NCI-H524 treated with DMSO at 0.1 percent for 48 hours (cell line): ENCODE measurements at regions not wholly inside any gene's neighbourhood (a gene's known extent, or its start where the extent isn't known, plus 50 kb on each side); places are given as distances from the start of the nearest gene placed in this dataset.
"Not testable (repeated sequence)": the region's sequence is repeated elsewhere in the genome, so short reads cannot be mapped to it uniquely, and the experiment has no call there.

Experiments
- DNase-seq: peaks from one replicate; lab custom pipeline; 2025; lab: John Stamatoyannopoulos, UW

- DNase-seq: no peak
Observed at GRCh38 chr5:38607396-38607795, 51.0 kb upstream of the LIFR start.

GRCh38 chr5:38607930-38608564 lies 51.6 kb upstream of the LIFR start:
- DNase-seq: no peak

GRCh38 chr5:38608874-38609273 lies 52.4 kb upstream of the LIFR start:
- no peak for DNase-seq

GRCh38 chr5:38612851-38613250 lies 56.4 kb upstream of the LIFR start:
- no peak for DNase-seq

- DNase-seq: no peak
Observed at GRCh38 chr5:38613490-38613889, 57.0 kb upstream of the LIFR start.

- no peak for DNase-seq
Observed at GRCh38 chr5:38613992-38614836, 57.8 kb upstream of the LIFR start.

- DNase-seq: no peak
Observed at GRCh38 chr5:38615042-38615441, 58.6 kb upstream of the LIFR start.

- DNase-seq: no peak
Observed at GRCh38 chr5:38615981-38616451, 59.6 kb upstream of the LIFR start.

- no peak for DNase-seq
Observed at GRCh38 chr5:38618154-38618553, 61.7 kb upstream of the LIFR start.

GRCh38 chr5:38621331-38621730 lies 64.9 kb upstream of the LIFR start:
- no peak for DNase-seq

GRCh38 chr5:38621840-38622437 lies 65.5 kb upstream of the LIFR start:
- no peak for DNase-seq

- DNase-seq: no peak
Observed at GRCh38 chr5:38622723-38623129, 66.3 kb upstream of the LIFR start.

- DNase-seq: not testable (repeated sequence)
Observed at GRCh38 chr5:38624541-38624940, 68.1 kb upstream of the LIFR start.

- not testable (repeated sequence) for DNase-seq
Observed at GRCh38 chr5:38631376-38631775, 74.9 kb upstream of the LIFR start.

GRCh38 chr5:38634568-38635369 lies 78.3 kb upstream of the LIFR start:
- no peak for DNase-seq

- DNase-seq: no peak
Observed at GRCh38 chr5:38636626-38637025, 80.2 kb upstream of the LIFR start.

- DNase-seq: no peak
Observed at GRCh38 chr5:38638656-38639055, 82.2 kb upstream of the LIFR start.

- no peak for DNase-seq
Observed at GRCh38 chr5:38639377-38640358, 83.2 kb upstream of the LIFR start.

- DNase-seq: no peak
Observed at GRCh38 chr5:38641003-38641402, 84.6 kb upstream of the LIFR start.

GRCh38 chr5:38642189-38642911 lies 85.9 kb upstream of the LIFR start:
- no peak for DNase-seq
